GM23338 (cell line): ENCODE measurements at regions not wholly inside any gene's neighbourhood (a gene's known extent, or its start where the extent isn't known, plus 50 kb on each side); places are given as distances from the start of the nearest gene placed in this dataset.

Source experiments
- ATAC-seq: fragments of 200-7000 bp; cut with Tn5 transposase; 3 replicates; pipeline ENCODE4 v1.9.1; 2020
- DNase-seq: peaks from one replicate; pipeline ENCODE4 v3.0.0-alpha.2; 2015; ENCODE audit warnings: low spot score
- H2AFZ ChIP-seq: fragments of 200-600 bp; sonication (generic); 2 replicates; pipeline ENCODE4 v1.8.0; 2016; ENCODE audit warnings: antibody characterized with exemption, mild to moderate bottlenecking, moderate library complexity
- H3F3A ChIP-seq: fragments of 200-600 bp; sonication (generic); replicated peaks from 2 replicates; pipeline ENCODE4 v1.8.0; 2017; ENCODE audit warnings: antibody characterized with exemption, mixed run types, low read depth
- H3K27ac ChIP-seq: fragments of 200-600 bp; sonication (generic); 2 replicates; pipeline ENCODE4 v1.6.1; 2016; ENCODE audit warnings: low read depth
- H3K27me3 ChIP-seq: fragments of 200-600 bp; sonication (generic); 2 replicates; pipeline ENCODE4 v1.8.0; 2016; ENCODE audit warnings: mild to moderate bottlenecking, mixed run types, moderate library complexity; ENCODE audit not compliant: insufficient read depth
- H3K36me3 ChIP-seq: fragments of 200-600 bp; sonication (generic); 2 replicates; pipeline ENCODE4 v1.8.0; 2016; ENCODE audit warnings: mild to moderate bottlenecking; ENCODE audit not compliant: insufficient read depth
- H3K4me1 ChIP-seq: fragments of 200-600 bp; sonication (generic); 2 replicates; pipeline ENCODE4 v1.8.0; 2016; ENCODE audit warnings: mild to moderate bottlenecking, moderate library complexity; ENCODE audit not compliant: insufficient read depth
- H3K4me2 ChIP-seq: fragments of 200-600 bp; sonication (generic); 2 replicates; pipeline ENCODE4 v1.7.1; 2017; ENCODE audit warnings: mixed run types
- H3K4me3 ChIP-seq: fragments of 200-600 bp; sonication (generic); 2 replicates; pipeline ENCODE4 v1.6.1; 2016; ENCODE audit warnings: mixed run types
- H3K79me2 ChIP-seq: fragments of 200-600 bp; sonication (generic); replicated peaks from 2 replicates; pipeline ENCODE4 v1.8.0; 2017; ENCODE audit warnings: mild to moderate bottlenecking; ENCODE audit not compliant: insufficient read depth
- H3K9me2 ChIP-seq: fragments of 200-600 bp; sonication (generic); 2 replicates; pipeline ENCODE4 v1.8.0; 2017; ENCODE audit not compliant: insufficient read depth
- H4K20me1 ChIP-seq: fragments of 200-600 bp; sonication (generic); replicated peaks from 2 replicates; pipeline ENCODE4 v1.8.0; 2017; ENCODE audit warnings: mild to moderate bottlenecking; ENCODE audit not compliant: insufficient read depth
- H3K27ac Mint-ChIP-seq: 2 replicates; pipeline ENCODE4 v1.8.0; 2020; ENCODE audit warnings: inconsistent platforms, mild to moderate bottlenecking, moderate library complexity, mixed read lengths
- H3K27me3 Mint-ChIP-seq: 3 replicates; pipeline ENCODE4 v1.8.0; 2022; ENCODE audit warnings: low read depth, mild to moderate bottlenecking, moderate library complexity, mixed read lengths, inconsistent platforms; ENCODE audit not compliant: insufficient read depth, poor library complexity
- H3K36me3 Mint-ChIP-seq: 3 replicates; pipeline ENCODE4 v1.8.0; 2021; ENCODE audit warnings: low read depth, mild to moderate bottlenecking, inconsistent platforms, moderate library complexity, mixed read lengths
- H3K4me1 Mint-ChIP-seq: 3 replicates; pipeline ENCODE4 v1.8.0; 2020; ENCODE audit warnings: mild to moderate bottlenecking, inconsistent platforms, mixed read lengths
- H3K4me3 Mint-ChIP-seq: 3 replicates; pipeline ENCODE4 v1.8.0; 2021; ENCODE audit warnings: moderate library complexity, mild to moderate bottlenecking, inconsistent platforms, mixed read lengths
- H3K9me3 Mint-ChIP-seq: 3 replicates; pipeline ENCODE4 v1.8.0; 2020; ENCODE audit warnings: moderate library complexity, mild to moderate bottlenecking, inconsistent platforms, mixed read lengths
- TF ChIP-seq, protein P1 (sequence below): IDR thresholded peaks from one replicate; pipeline ENCODE4 v1.6.1; 2018; ENCODE audit warnings: antibody characterized with exemption; ENCODE audit not compliant: unreplicated experiment
- TF ChIP-seq, protein P2 (sequence below): IDR thresholded peaks from 2 replicates; pipeline ENCODE4 v1.6.1; 2016; ENCODE audit warnings: antibody characterized with exemption

DNA sequence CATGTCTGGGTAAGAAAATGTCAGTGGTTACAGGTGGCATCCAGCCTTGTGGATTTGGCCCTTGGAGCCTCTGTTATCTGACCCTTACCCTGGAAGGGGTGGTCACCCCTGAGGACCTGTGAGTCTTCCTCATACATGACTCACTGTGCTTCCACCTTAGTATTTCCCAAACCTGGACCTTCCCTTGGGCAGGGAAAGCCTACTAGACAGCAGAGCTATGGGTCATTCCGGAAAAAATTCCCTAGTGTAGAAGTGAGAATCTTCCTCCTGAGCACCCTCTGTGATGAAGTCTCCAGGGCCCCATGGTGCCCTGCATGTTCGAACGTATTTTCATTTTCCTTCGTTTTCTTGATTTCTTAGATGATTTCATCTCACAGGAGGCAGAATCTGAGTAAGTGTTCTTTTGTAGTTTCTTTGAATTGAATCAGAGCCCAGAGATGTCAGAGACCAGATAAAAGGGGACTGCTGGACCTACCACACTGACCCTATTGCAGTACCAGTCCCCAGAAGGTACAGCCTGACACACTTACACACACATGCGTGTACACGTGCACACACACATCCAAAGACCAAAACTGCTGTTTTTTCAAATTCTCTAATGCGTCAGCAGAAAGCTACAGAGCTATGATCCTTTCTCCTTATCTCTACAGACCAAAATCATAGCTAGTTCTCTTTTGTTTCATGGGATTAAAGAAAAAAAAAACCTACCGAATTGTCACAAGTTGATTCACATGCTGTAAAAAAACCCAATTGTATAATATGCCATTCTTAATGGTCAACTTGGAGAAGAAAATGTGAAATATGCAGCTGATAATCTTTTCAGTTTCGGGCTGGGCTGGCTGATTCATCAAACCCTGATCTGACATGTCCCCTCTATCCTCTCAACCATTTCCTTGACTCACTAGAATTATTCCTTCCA is 50.5 kb upstream of the ARHGEF3 start:
- Mint-ChIP-seq H3K27me3 (peaks cover 2% of the 10 kb centered on the region), H3K4me1 (peaks cover 9% of the 10 kb centered on the region), H3K9me3 (no peaks in the 10 kb centered on the region), H3K4me3 (no peak overlapping the region), H3K36me3 (no peaks in the 10 kb centered on the region), H3K27ac (no peak overlapping the region)
- DNase-seq (no peak), ATAC-seq (no peak)
- H3K4me1 ChIP-seq, result no peaks in the 10 kb centered on the region
- no peak overlapping the region for H3K4me2 ChIP-seq
- no peaks in the 10 kb centered on the region for H4K20me1 ChIP-seq
- no peaks in the 10 kb centered on the region for H3F3A ChIP-seq
- TF ChIP-seq, protein P1, sequence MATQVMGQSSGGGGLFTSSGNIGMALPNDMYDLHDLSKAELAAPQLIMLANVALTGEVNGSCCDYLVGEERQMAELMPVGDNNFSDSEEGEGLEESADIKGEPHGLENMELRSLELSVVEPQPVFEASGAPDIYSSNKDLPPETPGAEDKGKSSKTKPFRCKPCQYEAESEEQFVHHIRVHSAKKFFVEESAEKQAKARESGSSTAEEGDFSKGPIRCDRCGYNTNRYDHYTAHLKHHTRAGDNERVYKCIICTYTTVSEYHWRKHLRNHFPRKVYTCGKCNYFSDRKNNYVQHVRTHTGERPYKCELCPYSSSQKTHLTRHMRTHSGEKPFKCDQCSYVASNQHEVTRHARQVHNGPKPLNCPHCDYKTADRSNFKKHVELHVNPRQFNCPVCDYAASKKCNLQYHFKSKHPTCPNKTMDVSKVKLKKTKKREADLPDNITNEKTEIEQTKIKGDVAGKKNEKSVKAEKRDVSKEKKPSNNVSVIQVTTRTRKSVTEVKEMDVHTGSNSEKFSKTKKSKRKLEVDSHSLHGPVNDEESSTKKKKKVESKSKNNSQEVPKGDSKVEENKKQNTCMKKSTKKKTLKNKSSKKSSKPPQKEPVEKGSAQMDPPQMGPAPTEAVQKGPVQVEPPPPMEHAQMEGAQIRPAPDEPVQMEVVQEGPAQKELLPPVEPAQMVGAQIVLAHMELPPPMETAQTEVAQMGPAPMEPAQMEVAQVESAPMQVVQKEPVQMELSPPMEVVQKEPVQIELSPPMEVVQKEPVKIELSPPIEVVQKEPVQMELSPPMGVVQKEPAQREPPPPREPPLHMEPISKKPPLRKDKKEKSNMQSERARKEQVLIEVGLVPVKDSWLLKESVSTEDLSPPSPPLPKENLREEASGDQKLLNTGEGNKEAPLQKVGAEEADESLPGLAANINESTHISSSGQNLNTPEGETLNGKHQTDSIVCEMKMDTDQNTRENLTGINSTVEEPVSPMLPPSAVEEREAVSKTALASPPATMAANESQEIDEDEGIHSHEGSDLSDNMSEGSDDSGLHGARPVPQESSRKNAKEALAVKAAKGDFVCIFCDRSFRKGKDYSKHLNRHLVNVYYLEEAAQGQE, result no peak
- TF ChIP-seq, protein P2, sequence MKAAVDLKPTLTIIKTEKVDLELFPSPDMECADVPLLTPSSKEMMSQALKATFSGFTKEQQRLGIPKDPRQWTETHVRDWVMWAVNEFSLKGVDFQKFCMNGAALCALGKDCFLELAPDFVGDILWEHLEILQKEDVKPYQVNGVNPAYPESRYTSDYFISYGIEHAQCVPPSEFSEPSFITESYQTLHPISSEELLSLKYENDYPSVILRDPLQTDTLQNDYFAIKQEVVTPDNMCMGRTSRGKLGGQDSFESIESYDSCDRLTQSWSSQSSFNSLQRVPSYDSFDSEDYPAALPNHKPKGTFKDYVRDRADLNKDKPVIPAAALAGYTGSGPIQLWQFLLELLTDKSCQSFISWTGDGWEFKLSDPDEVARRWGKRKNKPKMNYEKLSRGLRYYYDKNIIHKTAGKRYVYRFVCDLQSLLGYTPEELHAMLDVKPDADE, result no peak
- H3K27ac ChIP-seq, result no peak overlapping the region
- H3K36me3 ChIP-seq, result no peaks in the 10 kb centered on the region
- no peaks in the 10 kb centered on the region for H3K27me3 ChIP-seq
- H3K4me3 ChIP-seq, result no peak overlapping the region
- no peaks in the 10 kb centered on the region for H3K79me2 ChIP-seq
- no peaks in the 10 kb centered on the region for H3K9me2 ChIP-seq
- no peak overlapping the region for H2AFZ ChIP-seq
